ENCODE measurements at regions not wholly inside any gene's neighbourhood (a gene's known extent, or its start where the extent isn't known, plus 50 kb on each side); places are given as distances from the start of the nearest gene placed in this dataset.

- no peak for TF ChIP-seq POLR2A (IDR thresholded peaks at IDR 0.05)
- no peak for TF ChIP-seq CTCF (IDR thresholded peaks at IDR 0.05)
These were observed 220.4 kb upstream of the CWC22 start for GRCh38 chr2:180227461-180227860.
